Activated CD4-positive, alpha-beta T cell treated with anti-CD3 and anti-CD28 coated beads, Interleukin-2, amount 10 ng/mL, durations not matched to agents 24 days and 14 days (primary cell): ENCODE measurements at regions not wholly inside any gene's neighbourhood (a gene's known extent, or its start where the extent isn't known, plus 50 kb on each side); places are given as distances from the start of the nearest gene placed in this dataset.

Source experiments
- DNase-seq: peaks from one replicate; pipeline ENCODE4 v3.0.0; 2022
- H3K27ac Mint-ChIP-seq: one replicate; pipeline ENCODE4 v1.8.0; 2022; ENCODE audit warnings: mild to moderate bottlenecking, mixed read lengths
- H3K27me3 Mint-ChIP-seq: one replicate; pipeline ENCODE4 v1.8.0; 2022; ENCODE audit warnings: mixed read lengths
- H3K36me3 Mint-ChIP-seq: one replicate; pipeline ENCODE4 v1.8.0; 2022; ENCODE audit warnings: low read depth, mild to moderate bottlenecking, mixed read lengths
- H3K4me1 Mint-ChIP-seq: one replicate; pipeline ENCODE4 v1.8.0; 2021; ENCODE audit warnings: mixed read lengths
- H3K4me3 Mint-ChIP-seq: one replicate; pipeline ENCODE4 v1.8.0; 2022; ENCODE audit warnings: mild to moderate bottlenecking, moderate library complexity, mixed read lengths
- H3K9me3 Mint-ChIP-seq: one replicate; pipeline ENCODE4 v1.8.0; 2021; ENCODE audit warnings: mixed read lengths
- intact Hi-C: fragments of 100-400 bp; cut with micrococcal nuclease; formaldehyde crosslinking; loops from one replicate; pipeline ENCODE4 v1.15.1; 2023

- no peak overlapping the region for H3K27ac Mint-ChIP-seq
- H3K4me1 Mint-ChIP-seq, result no peaks in the 10 kb centered on the region
- H3K9me3 Mint-ChIP-seq, result no peaks in the 10 kb centered on the region
- no peak overlapping the region for H3K4me3 Mint-ChIP-seq
- intact Hi-C loops, result no loop called here
- H3K27me3 Mint-ChIP-seq, result no peaks in the 10 kb centered on the region
- no peak for DNase-seq
- no peaks in the 10 kb centered on the region for H3K36me3 Mint-ChIP-seq
These were observed 387.9 kb upstream of the ANO3 start for GRCh38 chr11:25943777-25944661.

DNA sequence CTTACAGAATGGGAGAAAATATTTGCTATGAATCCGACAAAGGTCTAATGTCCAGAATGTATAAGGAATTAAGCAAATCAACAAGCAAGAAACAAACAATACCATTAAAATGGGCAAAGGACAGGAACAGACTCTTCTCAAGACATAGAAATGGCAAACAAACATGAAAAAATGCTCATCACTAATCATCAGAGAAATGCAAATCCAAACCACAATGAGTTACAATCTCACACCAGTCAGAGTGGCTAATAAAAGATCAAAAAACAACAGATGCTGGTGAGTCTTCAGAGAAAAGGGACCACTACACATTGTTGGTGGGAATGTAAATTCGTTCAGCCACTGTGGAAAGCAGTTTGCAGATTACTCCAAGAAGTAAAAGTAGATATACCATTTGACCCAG is 382.0 kb upstream of the ANO3 start:
- no peak for DNase-seq
- intact Hi-C loops, result no loop called here
- Mint-ChIP-seq H3K4me3 (no peak overlapping the region), H3K36me3 (no peaks in the 10 kb centered on the region), H3K4me1 (no peaks in the 10 kb centered on the region), H3K9me3 (peaks cover 4% of the 10 kb centered on the region), H3K27me3 (no peaks in the 10 kb centered on the region), H3K27ac (no peak overlapping the region)

- Mint-ChIP-seq H3K27ac (no peak overlapping the region), H3K27me3 (no peaks in the 10 kb centered on the region), H3K36me3 (no peaks in the 10 kb centered on the region), H3K4me1 (no peaks in the 10 kb centered on the region), H3K9me3 (peaks cover 4% of the 10 kb centered on the region), H3K4me3 (no peak overlapping the region)
- intact Hi-C loops, result no loop called here
- no peak for DNase-seq
These were observed 378.9 kb upstream of the ANO3 start for GRCh38 chr11:25953006-25953405.

DNA sequence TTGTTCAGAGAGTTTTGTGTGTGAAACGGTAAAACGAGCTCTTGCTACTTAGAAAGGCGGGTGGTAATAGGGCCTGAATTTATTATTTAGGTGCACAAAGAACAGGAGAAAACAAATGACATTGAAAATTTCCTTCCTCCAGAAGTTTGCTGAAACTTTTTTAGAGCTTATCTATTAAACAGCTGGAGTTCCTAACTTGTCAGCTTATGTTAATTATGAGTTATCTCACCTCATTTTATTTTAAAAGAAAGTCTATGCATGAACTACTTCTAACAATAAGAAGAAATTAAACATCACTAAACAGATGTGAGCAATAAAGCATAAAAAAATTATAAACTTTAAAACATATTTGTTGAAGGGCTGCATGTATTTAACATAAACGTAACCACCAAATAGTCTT is 373.9 kb upstream of the ANO3 start:
- Mint-ChIP-seq H3K9me3 (peaks cover 5% of the 10 kb centered on the region), H3K4me1 (no peaks in the 10 kb centered on the region), H3K36me3 (no peaks in the 10 kb centered on the region), H3K27ac (no peak overlapping the region), H3K4me3 (no peak overlapping the region), H3K27me3 (no peaks in the 10 kb centered on the region)
- DNase-seq, result no peak
- intact Hi-C loops, result no loop called here

DNA sequence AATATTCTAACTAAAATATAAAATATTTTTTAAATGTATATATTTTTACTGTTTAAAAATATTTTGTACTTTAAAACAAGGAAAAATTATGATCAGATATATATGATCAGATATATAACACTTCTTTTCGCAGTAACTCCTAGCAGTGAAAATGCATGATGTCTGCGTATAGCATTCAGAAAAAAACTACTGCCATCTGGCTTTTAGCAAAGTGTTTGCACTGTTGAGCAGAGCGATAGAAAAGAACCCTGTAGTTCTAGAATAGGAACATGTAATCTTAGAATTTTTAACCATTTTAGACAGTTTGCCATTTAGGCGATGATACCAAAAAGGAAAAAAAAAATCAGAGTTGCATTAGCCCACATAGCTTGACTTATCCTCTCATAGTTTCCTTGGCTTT is 370.4 kb upstream of the ANO3 start:
- Mint-ChIP-seq H3K27me3 (no peaks in the 10 kb centered on the region), H3K27ac (no peak overlapping the region), H3K36me3 (no peaks in the 10 kb centered on the region), H3K9me3 (peaks cover 3% of the 10 kb centered on the region), H3K4me1 (no peaks in the 10 kb centered on the region), H3K4me3 (no peak overlapping the region)
- no peak for DNase-seq
- intact Hi-C loops, result no loop called here

DNA sequence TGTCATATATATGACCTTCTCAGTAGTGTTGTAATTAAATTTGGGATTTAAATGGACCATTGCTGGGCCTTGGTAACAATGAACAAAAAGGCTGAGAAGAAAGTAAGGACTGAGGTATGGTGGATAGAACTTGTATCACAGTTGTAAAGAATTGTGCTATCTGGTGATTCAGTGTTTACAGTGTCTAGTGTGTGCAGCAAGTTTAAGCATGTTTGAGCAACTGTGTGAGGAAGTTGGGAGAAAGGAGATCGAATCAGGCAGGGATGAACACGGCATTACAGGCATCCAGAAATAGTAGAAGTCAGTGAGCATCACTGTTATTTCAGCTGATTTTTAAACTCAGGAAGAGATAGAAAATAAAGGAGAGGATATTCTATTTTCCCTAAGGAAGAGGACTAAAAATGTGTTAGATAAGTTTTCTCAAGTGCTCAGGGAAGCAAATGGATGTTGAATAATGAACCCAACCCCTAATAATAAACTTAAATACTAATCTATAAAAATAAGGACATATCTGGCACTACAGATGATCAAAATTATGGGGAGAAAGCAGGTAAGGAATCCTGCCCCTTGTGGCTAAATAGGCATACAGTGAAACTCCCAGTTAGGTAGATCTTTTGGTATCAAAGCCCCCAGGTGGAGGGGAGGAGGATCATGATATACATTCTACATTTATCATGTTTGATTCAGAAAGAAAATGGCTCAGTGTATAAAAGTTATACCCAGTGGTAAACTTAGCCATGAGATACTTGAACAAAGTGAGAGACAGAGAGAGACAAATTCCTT is 361.0 kb upstream of the ANO3 start:
- no peaks in the 10 kb centered on the region for H3K36me3 Mint-ChIP-seq
- no peaks in the 10 kb centered on the region for H3K9me3 Mint-ChIP-seq
- intact Hi-C loops, result no loop called here
- no peak overlapping the region for H3K4me3 Mint-ChIP-seq
- H3K27me3 Mint-ChIP-seq, result no peaks in the 10 kb centered on the region
- DNase-seq, result no peak
- no peak overlapping the region for H3K27ac Mint-ChIP-seq
- H3K4me1 Mint-ChIP-seq, result no peaks in the 10 kb centered on the region

GRCh38 chr11:25980091-25980490 is 351.8 kb upstream of the ANO3 start:
- DNase-seq, result no peak
- H3K4me3 Mint-ChIP-seq, result no peak overlapping the region
- H3K27me3 Mint-ChIP-seq, result no peaks in the 10 kb centered on the region
- no peaks in the 10 kb centered on the region for H3K36me3 Mint-ChIP-seq
- H3K4me1 Mint-ChIP-seq, result no peaks in the 10 kb centered on the region
- H3K27ac Mint-ChIP-seq, result no peak overlapping the region
- intact Hi-C loops, result no loop called here
- no peaks in the 10 kb centered on the region for H3K9me3 Mint-ChIP-seq

DNA sequence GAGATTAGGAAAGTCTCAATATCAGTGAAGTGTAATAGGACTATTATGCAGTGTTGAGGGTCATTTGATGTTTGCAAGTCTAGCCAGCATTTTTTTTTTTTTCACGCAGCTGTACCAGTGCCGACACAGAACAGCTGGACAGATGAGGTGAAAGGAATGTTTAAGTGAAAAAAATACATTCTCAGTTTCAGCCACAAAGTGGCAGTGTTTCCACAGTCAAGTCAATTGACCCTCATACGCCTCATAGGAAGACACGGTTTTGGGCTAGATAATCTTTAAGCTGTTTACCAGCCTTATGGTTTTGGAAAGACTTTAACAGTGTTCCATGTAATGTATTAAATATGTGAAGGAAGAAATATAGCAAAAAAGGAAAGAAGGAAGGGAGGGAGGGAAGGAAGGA is 349.9 kb upstream of the ANO3 start:
- Mint-ChIP-seq H3K4me1 (no peaks in the 10 kb centered on the region), H3K9me3 (no peaks in the 10 kb centered on the region), H3K36me3 (no peaks in the 10 kb centered on the region), H3K4me3 (no peak overlapping the region), H3K27ac (no peak overlapping the region), H3K27me3 (no peaks in the 10 kb centered on the region)
- DNase-seq, result no peak
- intact Hi-C loops, result loop anchor here (2.0 kb wide), 1 partner anchor 295 kb away; no protein-coding TSS in a partner anchor

DNA sequence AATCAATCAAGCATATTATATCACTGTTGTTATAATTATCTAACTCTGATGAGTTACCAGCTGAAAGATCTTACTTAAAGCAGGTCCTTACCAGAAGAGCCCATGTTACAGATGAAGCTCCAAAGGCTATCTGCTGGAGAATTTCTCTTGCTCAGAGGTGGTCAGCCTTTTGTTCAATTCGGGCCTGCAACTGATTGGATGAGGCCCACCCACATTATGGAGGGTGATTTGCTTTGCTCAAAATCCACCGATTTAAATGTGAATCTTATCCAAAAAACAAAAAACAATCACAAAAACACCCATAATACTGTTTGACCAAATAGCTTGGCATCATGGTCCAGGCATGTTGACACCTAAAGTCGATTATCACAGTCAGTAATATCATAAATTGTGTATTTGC is 348.6 kb upstream of the ANO3 start:
- intact Hi-C loops, result loop anchor here (2.0 kb wide), 1 partner anchor 294 kb away; no protein-coding TSS in a partner anchor
- no peaks in the 10 kb centered on the region for H3K4me1 Mint-ChIP-seq
- DNase-seq, result no peak
- no peak overlapping the region for H3K4me3 Mint-ChIP-seq
- no peaks in the 10 kb centered on the region for H3K9me3 Mint-ChIP-seq
- no peaks in the 10 kb centered on the region for H3K36me3 Mint-ChIP-seq
- no peak overlapping the region for H3K27ac Mint-ChIP-seq
- no peaks in the 10 kb centered on the region for H3K27me3 Mint-ChIP-seq

GRCh38 chr11:25988178-25988577 is 343.8 kb upstream of the ANO3 start:
- H3K4me3 Mint-ChIP-seq, result no peak overlapping the region
- H3K27ac Mint-ChIP-seq, result no peak overlapping the region
- no peaks in the 10 kb centered on the region for H3K4me1 Mint-ChIP-seq
- DNase-seq, result no peak
- intact Hi-C loops, result no loop called here
- no peaks in the 10 kb centered on the region for H3K9me3 Mint-ChIP-seq
- no peaks in the 10 kb centered on the region for H3K36me3 Mint-ChIP-seq
- no peaks in the 10 kb centered on the region for H3K27me3 Mint-ChIP-seq

DNA sequence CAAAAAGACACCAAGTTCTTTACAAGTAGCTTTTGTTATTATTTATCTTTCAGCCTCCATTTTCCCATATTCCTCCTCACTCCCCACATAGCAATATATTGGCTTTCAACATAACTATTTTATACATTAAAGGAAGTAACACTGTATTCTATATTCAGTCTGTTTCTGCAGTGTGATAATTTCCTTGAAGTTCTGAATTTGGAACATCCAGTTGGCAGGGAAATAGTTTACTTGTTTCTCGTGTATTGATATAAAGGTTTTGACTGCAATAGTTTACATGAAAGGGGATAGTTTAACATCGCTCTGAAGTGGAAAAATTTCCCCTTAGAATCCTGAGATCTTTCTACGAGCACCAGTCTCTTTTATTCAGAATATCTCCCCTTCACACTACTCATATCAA is 341.5 kb upstream of the ANO3 start:
- no peaks in the 10 kb centered on the region for H3K9me3 Mint-ChIP-seq
- H3K27ac Mint-ChIP-seq, result no peak overlapping the region
- H3K4me3 Mint-ChIP-seq, result no peak overlapping the region
- no peaks in the 10 kb centered on the region for H3K27me3 Mint-ChIP-seq
- no peaks in the 10 kb centered on the region for H3K4me1 Mint-ChIP-seq
- no peaks in the 10 kb centered on the region for H3K36me3 Mint-ChIP-seq
- intact Hi-C loops, result no loop called here
- DNase-seq, result no peak

DNA sequence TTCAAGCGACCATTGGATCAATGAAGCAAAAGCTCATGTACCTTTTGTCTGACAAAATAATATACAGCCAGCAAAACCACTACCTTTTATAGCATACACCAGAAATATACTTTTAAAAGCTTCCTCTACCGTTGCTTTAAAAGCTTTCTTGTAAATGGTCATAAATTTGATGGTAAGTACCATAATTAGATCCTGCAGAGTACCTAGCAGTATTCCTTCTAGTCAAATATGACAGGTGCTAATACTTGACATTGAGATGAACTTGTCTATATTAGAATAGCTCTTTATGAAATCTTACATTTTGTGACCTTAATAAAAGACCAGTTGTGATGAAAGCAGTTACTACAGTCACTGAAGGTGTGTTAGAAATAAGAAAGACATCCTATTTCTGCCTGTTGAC is 340.5 kb upstream of the ANO3 start:
- H3K4me3 Mint-ChIP-seq, result no peak overlapping the region
- H3K4me1 Mint-ChIP-seq, result no peaks in the 10 kb centered on the region
- H3K27ac Mint-ChIP-seq, result no peak overlapping the region
- no peak for DNase-seq
- no peaks in the 10 kb centered on the region for H3K9me3 Mint-ChIP-seq
- no peaks in the 10 kb centered on the region for H3K27me3 Mint-ChIP-seq
- H3K36me3 Mint-ChIP-seq, result no peaks in the 10 kb centered on the region
- intact Hi-C loops, result no loop called here

- Mint-ChIP-seq H3K27ac (no peak overlapping the region), H3K27me3 (no peaks in the 10 kb centered on the region), H3K9me3 (no peaks in the 10 kb centered on the region), H3K36me3 (no peaks in the 10 kb centered on the region), H3K4me1 (no peaks in the 10 kb centered on the region), H3K4me3 (no peak overlapping the region)
- intact Hi-C loops, result no loop called here
- DNase-seq, result no peak
These were observed 339.6 kb upstream of the ANO3 start for GRCh38 chr11:25992294-25992693.

GRCh38 chr11:25993016-25993415 is 338.9 kb upstream of the ANO3 start:
- no peaks in the 10 kb centered on the region for H3K27me3 Mint-ChIP-seq
- no peaks in the 10 kb centered on the region for H3K9me3 Mint-ChIP-seq
- H3K4me1 Mint-ChIP-seq, result no peaks in the 10 kb centered on the region
- H3K4me3 Mint-ChIP-seq, result no peak overlapping the region
- intact Hi-C loops, result no loop called here
- H3K36me3 Mint-ChIP-seq, result no peaks in the 10 kb centered on the region
- no peak for DNase-seq
- H3K27ac Mint-ChIP-seq, result no peak overlapping the region
